ENCODE measurements at regions not wholly inside any gene's neighbourhood (a gene's known extent, or its start where the extent isn't known, plus 50 kb on each side); places are given as distances from the start of the nearest gene placed in this dataset.
"Not testable (repeated sequence)": the region's sequence is repeated elsewhere in the genome, so short reads cannot be mapped to it uniquely, and the experiment has no call there.

DNA sequence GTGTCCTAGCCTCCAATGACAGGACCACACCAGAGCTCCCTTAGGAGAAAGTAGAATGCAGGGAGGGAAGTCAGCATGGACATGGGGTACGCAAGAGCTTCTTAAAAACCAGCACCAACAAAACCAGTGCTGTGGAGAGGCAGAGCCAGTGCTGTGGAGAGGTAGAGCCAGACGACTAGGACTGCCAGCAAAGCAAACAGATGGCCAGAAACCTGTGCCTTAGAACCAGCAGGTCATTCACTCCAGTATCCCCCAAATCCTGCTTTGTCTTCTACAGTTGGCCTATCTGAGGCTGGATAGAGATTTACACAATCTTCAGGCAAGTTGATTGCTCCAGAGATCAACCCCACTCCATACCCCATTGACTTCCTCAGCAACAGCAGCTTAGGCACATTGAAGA is 459.9 kb upstream of the CAMK1G start:
- no peak overlapping the region for H3K4me3 ChIP-seq (ENCODE audit: low read depth, low read length)
- H3K27me3 ChIP-seq (ENCODE audit: control insufficient read depth, insufficient read depth, low read length) = no peaks in the 10 kb centered on the region
- no peaks in the 10 kb centered on the region for H3K4me1 ChIP-seq (ENCODE audit: control insufficient read depth, insufficient read depth, low read length)
- no peak for DNase-seq (ENCODE audit: low read depth in 4 of 6, low spot score in 6 of 6)
- 92% methylated on average over 2 of the region's 2 CpGs for WGBS (ENCODE audit: insufficient coverage)
- no peaks in the 10 kb centered on the region for H3K9me3 ChIP-seq (ENCODE audit: control insufficient read depth, insufficient read depth, low read length)
- H3K36me3 ChIP-seq (ENCODE audit: control insufficient read depth, insufficient read depth, low read length) = no peaks in the 10 kb centered on the region
- H3K27ac ChIP-seq (ENCODE audit: low read depth, low read length) = no peak overlapping the region

DNA sequence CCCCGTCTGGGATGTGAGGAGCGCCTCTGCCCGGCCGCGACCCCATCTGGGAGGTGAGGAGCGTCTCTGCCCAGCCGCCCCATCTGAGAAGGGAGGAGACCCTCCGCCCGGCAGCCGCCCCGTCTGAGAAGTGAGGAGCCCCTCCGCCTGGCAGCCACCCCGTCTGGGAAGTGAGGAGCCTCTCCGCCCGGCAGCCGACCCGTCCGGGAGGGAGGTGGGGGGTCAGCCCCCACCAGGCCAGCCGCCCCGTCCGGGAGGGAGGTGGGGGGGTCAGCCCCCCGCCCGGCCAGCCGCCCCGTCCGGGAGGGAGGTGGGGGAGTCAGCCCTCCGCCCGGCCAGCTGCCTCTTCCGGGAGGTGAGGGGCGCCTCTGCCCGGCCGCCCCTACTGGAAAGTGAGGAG is 454.4 kb upstream of the CAMK1G start:
- not testable (repeated sequence) for H3K36me3 ChIP-seq (ENCODE audit: control insufficient read depth, insufficient read depth, low read length); DNase-seq (ENCODE audit: low read depth in 4 of 6, low spot score in 6 of 6); H3K4me3 ChIP-seq (ENCODE audit: low read depth, low read length); H3K27me3 ChIP-seq (ENCODE audit: control insufficient read depth, insufficient read depth, low read length); H3K9me3 ChIP-seq (ENCODE audit: control insufficient read depth, insufficient read depth, low read length); H3K4me1 ChIP-seq (ENCODE audit: control insufficient read depth, insufficient read depth, low read length); H3K27ac ChIP-seq (ENCODE audit: low read depth, low read length)
- WGBS (ENCODE audit: insufficient coverage) = 98% methylated on average over 15 of the region's 32 CpGs

DNA sequence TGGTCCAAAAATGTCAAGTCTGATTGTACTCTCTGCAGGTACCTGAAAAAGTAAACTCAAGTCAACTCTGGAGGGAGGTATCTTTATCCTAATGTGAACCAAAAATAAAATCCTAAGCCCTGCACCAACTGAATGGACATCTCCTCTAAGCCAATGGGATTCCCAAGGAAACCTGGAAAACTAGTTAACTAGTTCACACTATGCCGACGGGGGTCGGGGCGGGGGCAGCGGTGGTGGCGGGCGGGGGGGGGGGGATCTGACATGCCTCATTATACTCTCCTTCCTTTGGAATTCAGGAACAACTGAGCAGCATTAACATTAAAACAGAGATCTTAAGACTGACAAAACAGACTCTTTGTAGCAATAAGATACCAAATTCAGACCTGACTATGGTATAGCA is 452.6 kb upstream of the CAMK1G start:
- no CpG with 5 or more reads among the region's 7 CpGs for WGBS (ENCODE audit: insufficient coverage)
- DNase-seq (ENCODE audit: low read depth in 4 of 6, low spot score in 6 of 6) = no peak
- Histone ChIP-seq H3K4me1 (ENCODE audit: control insufficient read depth, insufficient read depth, low read length) (no peaks in the 10 kb centered on the region), H3K9me3 (ENCODE audit: control insufficient read depth, insufficient read depth, low read length) (no peaks in the 10 kb centered on the region), H3K4me3 (ENCODE audit: low read depth, low read length) (no peak overlapping the region), H3K36me3 (ENCODE audit: control insufficient read depth, insufficient read depth, low read length) (no peaks in the 10 kb centered on the region), H3K27ac (ENCODE audit: low read depth, low read length) (no peak overlapping the region), H3K27me3 (ENCODE audit: control insufficient read depth, insufficient read depth, low read length) (no peaks in the 10 kb centered on the region)

DNA sequence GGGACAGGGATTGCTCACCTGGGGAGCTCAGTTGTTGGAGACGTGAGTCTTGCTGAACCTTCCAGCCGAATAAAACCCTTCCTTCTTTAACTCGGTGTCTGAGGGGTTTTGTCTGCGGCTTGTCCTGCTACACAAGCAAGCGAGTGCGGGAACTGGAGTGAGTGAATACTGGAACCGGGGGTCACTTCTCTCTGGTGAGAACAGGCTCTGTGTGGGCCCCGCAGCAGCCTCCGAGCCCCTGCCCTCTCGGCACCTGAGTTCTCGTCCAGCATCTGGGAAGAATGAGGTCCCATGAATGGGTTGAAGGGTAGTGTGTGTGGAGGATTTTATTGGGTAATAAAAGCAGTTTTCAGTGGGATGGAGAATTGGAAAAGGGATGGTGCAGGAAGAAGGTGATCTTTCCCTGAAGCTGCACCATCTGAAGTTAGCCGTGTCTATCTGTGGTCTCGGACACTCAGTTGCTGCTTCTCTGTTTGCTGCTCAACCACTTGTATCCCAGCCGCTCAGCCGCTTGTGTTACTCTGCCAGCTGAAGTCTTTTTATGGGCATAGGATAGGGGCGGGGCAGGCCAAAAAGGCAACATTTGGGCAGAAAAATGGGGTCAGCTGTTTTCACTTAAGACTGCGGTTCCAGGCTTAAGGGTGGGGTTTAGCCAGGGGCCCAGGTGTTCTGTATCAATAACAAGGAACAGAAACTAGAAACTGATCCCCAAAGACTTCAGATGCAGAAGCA is 450.6 kb upstream of the CAMK1G start:
- no peak overlapping the region for H3K27ac ChIP-seq (ENCODE audit: low read depth, low read length)
- no peaks in the 10 kb centered on the region for H3K27me3 ChIP-seq (ENCODE audit: control insufficient read depth, insufficient read depth, low read length)
- WGBS (ENCODE audit: insufficient coverage) = 82% methylated on average over 17 of the region's 17 CpGs
- no peak for DNase-seq (ENCODE audit: low read depth in 4 of 6, low spot score in 6 of 6)
- no peak overlapping the region for H3K4me3 ChIP-seq (ENCODE audit: low read depth, low read length)
- H3K9me3 ChIP-seq (ENCODE audit: control insufficient read depth, insufficient read depth, low read length) = no peaks in the 10 kb centered on the region
- no peaks in the 10 kb centered on the region for H3K4me1 ChIP-seq (ENCODE audit: control insufficient read depth, insufficient read depth, low read length)
- no peaks in the 10 kb centered on the region for H3K36me3 ChIP-seq (ENCODE audit: control insufficient read depth, insufficient read depth, low read length)

DNA sequence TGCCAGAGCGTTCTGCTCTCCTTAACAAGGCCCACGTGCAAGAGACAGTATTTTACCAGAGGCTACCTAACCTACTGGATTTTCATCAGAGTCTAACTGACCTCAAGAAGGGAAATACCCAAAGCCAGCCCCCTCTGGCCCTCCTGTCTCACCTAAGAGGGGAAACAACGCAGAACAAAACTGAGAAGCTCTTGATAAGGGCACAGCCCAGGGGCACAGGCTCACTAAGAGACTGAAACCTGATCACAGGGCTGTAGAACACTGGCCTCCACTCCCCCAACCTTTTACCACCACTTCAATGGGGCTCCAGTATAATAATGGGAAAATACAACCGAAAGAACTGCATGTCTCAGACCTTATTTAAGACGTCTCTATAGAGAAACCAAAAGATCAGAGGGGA is 449.5 kb upstream of the CAMK1G start:
- Histone ChIP-seq H3K9me3 (ENCODE audit: control insufficient read depth, insufficient read depth, low read length) (no peaks in the 10 kb centered on the region), H3K27me3 (ENCODE audit: control insufficient read depth, insufficient read depth, low read length) (no peaks in the 10 kb centered on the region), H3K4me3 (ENCODE audit: low read depth, low read length) (no peak overlapping the region), H3K4me1 (ENCODE audit: control insufficient read depth, insufficient read depth, low read length) (no peaks in the 10 kb centered on the region), H3K27ac (ENCODE audit: low read depth, low read length) (no peak overlapping the region), H3K36me3 (ENCODE audit: control insufficient read depth, insufficient read depth, low read length) (no peaks in the 10 kb centered on the region)
- no peak for DNase-seq (ENCODE audit: low read depth in 4 of 6, low spot score in 6 of 6)
- 63% methylated on average over 4 of the region's 5 CpGs for WGBS (ENCODE audit: insufficient coverage)

DNA sequence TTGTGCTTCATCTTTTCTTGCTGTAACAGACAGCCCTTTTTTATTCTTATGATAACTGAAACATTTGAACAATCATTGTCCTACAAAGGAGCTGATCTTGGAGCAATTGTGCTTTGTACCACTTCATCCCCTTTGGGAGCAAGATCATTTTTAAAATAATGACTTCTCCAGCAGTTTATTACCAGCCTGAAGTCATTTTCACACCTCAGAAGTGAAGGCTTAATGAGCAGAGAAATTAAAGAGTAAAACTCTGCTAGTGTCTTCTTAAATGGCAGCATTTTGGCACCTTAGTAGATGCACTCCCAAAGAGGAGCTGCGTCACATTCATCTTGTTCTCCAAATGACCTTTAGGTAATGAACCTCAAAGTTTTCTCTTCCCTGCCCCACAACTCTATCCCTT is 439.6 kb upstream of the CAMK1G start:
- DNase-seq (ENCODE audit: low read depth in 4 of 6, low spot score in 6 of 6) = peak in 1 of 6 donors; percentile 52
- Histone ChIP-seq H3K4me3 (ENCODE audit: low read depth, low read length) (no peak overlapping the region), H3K27ac (ENCODE audit: low read depth, low read length) (no peak overlapping the region), H3K27me3 (ENCODE audit: control insufficient read depth, insufficient read depth, low read length) (no peaks in the 10 kb centered on the region), H3K9me3 (ENCODE audit: control insufficient read depth, insufficient read depth, low read length) (no peaks in the 10 kb centered on the region), H3K36me3 (ENCODE audit: control insufficient read depth, insufficient read depth, low read length) (no peaks in the 10 kb centered on the region), H3K4me1 (ENCODE audit: control insufficient read depth, insufficient read depth, low read length) (no peaks in the 10 kb centered on the region)
- WGBS (ENCODE audit: insufficient coverage) = no CpG with 5 or more reads among the region's 1 CpG

DNA sequence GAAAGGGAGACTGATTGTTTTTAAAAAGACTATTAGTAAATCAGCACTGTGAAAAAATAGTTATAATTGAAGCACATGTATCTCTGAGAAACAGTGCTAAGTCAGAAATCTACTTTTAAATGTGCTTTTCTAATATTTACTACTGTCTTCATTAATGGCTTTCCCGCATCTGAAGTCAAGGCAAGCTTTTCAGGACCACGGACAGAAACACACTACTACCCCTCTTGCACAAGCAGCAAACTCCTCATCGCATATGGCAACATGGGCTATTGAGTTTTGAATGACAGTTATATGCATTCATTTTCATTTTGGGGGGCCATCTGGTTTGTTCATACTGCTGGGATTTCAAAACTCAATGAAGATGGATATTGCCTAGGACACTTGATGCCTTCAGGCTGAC is 433.4 kb upstream of the CAMK1G start:
- Histone ChIP-seq H3K27me3 (ENCODE audit: control insufficient read depth, insufficient read depth, low read length) (no peaks in the 10 kb centered on the region), H3K4me1 (ENCODE audit: control insufficient read depth, insufficient read depth, low read length) (no peaks in the 10 kb centered on the region), H3K36me3 (ENCODE audit: control insufficient read depth, insufficient read depth, low read length) (no peaks in the 10 kb centered on the region), H3K9me3 (ENCODE audit: control insufficient read depth, insufficient read depth, low read length) (no peaks in the 10 kb centered on the region), H3K27ac (ENCODE audit: low read depth, low read length) (no peak overlapping the region), H3K4me3 (ENCODE audit: low read depth, low read length) (no peak overlapping the region)
- DNase-seq (ENCODE audit: low read depth in 4 of 6, low spot score in 6 of 6) = peak in 3 of 6 donors; percentile 7 to 69 (median 28)
- WGBS (ENCODE audit: insufficient coverage) = no CpG with 5 or more reads among the region's 3 CpGs

DNA sequence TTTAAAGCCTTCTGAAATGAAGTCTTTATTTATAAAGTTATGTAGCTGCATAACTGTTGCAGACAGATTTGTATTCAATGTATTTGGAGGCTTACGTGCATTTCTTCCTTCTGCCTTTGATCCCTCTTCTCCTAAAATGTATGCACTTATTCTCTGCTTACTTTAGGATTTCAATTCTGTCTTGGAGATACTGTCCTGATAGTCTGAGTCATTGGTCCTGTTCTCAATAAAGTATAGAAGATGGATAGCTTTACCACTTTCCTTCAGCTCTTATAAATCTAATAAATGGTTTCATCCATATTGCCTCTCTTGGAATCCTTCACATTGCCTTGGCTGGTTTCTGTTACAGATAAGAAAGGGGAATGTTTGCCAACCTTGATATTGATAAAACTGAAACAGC is 430.1 kb upstream of the CAMK1G start:
- no peaks in the 10 kb centered on the region for H3K4me1 ChIP-seq (ENCODE audit: control insufficient read depth, insufficient read depth, low read length)
- no peak overlapping the region for H3K27ac ChIP-seq (ENCODE audit: low read depth, low read length)
- no peaks in the 10 kb centered on the region for H3K9me3 ChIP-seq (ENCODE audit: control insufficient read depth, insufficient read depth, low read length)
- no peak overlapping the region for H3K4me3 ChIP-seq (ENCODE audit: low read depth, low read length)
- H3K27me3 ChIP-seq (ENCODE audit: control insufficient read depth, insufficient read depth, low read length) = no peaks in the 10 kb centered on the region
- no peaks in the 10 kb centered on the region for H3K36me3 ChIP-seq (ENCODE audit: control insufficient read depth, insufficient read depth, low read length)
- no CpG with 5 or more reads among the region's 1 CpG for WGBS (ENCODE audit: insufficient coverage)
- peak in 1 of 6 donors; percentile 32 for DNase-seq (ENCODE audit: low read depth in 4 of 6, low spot score in 6 of 6)

DNA sequence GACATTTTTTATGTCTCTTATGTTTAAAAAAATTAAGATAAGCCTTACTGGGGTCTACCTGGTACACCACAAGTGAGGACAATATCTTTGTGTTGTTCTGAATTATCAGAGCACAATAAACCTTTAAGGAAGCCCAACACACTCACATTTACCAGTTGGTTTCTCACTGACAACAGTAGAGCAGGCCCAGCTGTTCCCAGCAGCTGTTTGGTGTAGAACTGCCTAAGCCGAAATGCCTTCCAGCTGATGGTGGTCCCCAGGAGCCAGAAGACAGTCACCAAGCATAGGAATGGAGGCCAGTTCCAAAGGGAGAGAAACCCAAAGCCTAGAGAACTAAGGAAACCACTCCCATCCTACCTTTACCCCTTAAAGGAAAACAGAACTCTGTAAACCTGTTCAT is 428.6 kb upstream of the CAMK1G start:
- H3K36me3 ChIP-seq (ENCODE audit: control insufficient read depth, insufficient read depth, low read length) = no peaks in the 10 kb centered on the region
- no peaks in the 10 kb centered on the region for H3K27me3 ChIP-seq (ENCODE audit: control insufficient read depth, insufficient read depth, low read length)
- WGBS (ENCODE audit: insufficient coverage) = 43% methylated on average over 1 of the region's 1 CpG
- no peak overlapping the region for H3K4me3 ChIP-seq (ENCODE audit: low read depth, low read length)
- DNase-seq (ENCODE audit: low read depth in 4 of 6, low spot score in 6 of 6) = peak in 1 of 6 donors; percentile 53
- no peak overlapping the region for H3K27ac ChIP-seq (ENCODE audit: low read depth, low read length)
- H3K4me1 ChIP-seq (ENCODE audit: control insufficient read depth, insufficient read depth, low read length) = no peaks in the 10 kb centered on the region
- H3K9me3 ChIP-seq (ENCODE audit: control insufficient read depth, insufficient read depth, low read length) = no peaks in the 10 kb centered on the region

DNA sequence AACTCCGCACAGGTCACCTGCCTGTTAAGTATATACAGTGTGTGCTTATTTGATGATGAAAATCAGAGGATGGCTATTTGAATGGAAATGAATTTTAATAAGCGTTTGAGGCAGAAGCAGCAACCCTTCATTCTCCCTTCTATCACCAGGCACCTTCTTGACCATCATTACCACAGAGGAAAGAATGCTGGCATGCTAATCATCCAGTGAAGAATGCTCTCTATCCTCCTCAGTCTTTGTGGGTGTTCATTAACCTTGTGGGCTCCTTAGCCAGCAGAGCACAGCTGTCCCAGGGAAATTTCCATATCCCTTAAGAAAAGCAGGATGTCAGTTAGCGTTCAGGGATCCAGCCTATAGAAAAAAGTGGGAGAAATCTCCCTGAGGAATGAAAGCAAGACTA is 428.0 kb upstream of the CAMK1G start:
- Histone ChIP-seq H3K4me3 (ENCODE audit: low read depth, low read length) (no peak overlapping the region), H3K9me3 (ENCODE audit: control insufficient read depth, insufficient read depth, low read length) (no peaks in the 10 kb centered on the region), H3K27me3 (ENCODE audit: control insufficient read depth, insufficient read depth, low read length) (no peaks in the 10 kb centered on the region), H3K4me1 (ENCODE audit: control insufficient read depth, insufficient read depth, low read length) (no peaks in the 10 kb centered on the region), H3K27ac (ENCODE audit: low read depth, low read length) (no peak overlapping the region), H3K36me3 (ENCODE audit: control insufficient read depth, insufficient read depth, low read length) (no peaks in the 10 kb centered on the region)
- no peak for DNase-seq (ENCODE audit: low read depth in 4 of 6, low spot score in 6 of 6)
- 100% methylated on average over 1 of the region's 3 CpGs for WGBS (ENCODE audit: insufficient coverage)
